Transverse colon (tissue), 4 donors: ENCODE measurements at regions not wholly inside any gene's neighbourhood (a gene's known extent, or its start where the extent isn't known, plus 50 kb on each side); places are given as distances from the start of the nearest gene placed in this dataset.

ENCODE experiments used
- DNase-seq: peaks from one replicate; pipeline ENCODE4 v3.0.0-alpha.2; 2019
- H3K27ac ChIP-seq, 4 donors: fragments of 200-600 bp; sonication (generic); 2 replicates each; pipeline ENCODE4 v1.5.1; 2016 to 2018; ENCODE audit warnings: inconsistent platforms in 4 of 4
- H3K27me3 ChIP-seq: fragments of 200-600 bp; sonication (generic); 2 replicates; pipeline ENCODE4 v1.5.1; 2017; ENCODE audit warnings: inconsistent platforms
- H3K36me3 ChIP-seq, 4 donors: fragments of 200-600 bp; sonication (generic); 2 replicates each; pipeline ENCODE4 v1.5.1; 2017 to 2019; ENCODE audit warnings: inconsistent platforms in 4 of 4
- H3K4me1 ChIP-seq, 4 donors: fragments of 200-600 bp; sonication (generic); 2 replicates each; pipeline ENCODE4 v1.5.1; 2017 to 2020; ENCODE audit warnings: inconsistent platforms in 4 of 4
- H3K4me3 ChIP-seq, 4 donors: fragments of 200-600 bp; sonication (generic); 1 replicate in 1 of 4; 2 replicates in 3 of 4; pipeline versions ENCODE4 v1.5.1 to v1.6.1; 2017 to 2019; ENCODE audit warnings: inconsistent platforms in 4 of 4
- H3K9me3 ChIP-seq, 2 donors: fragments of 200-600 bp; sonication (generic); 2 replicates each; pipeline ENCODE4 v1.5.1; 2017 to 2019; ENCODE audit warnings: inconsistent platforms in 2 of 2
- CTCF ChIP-seq, 5 experiments: fragments of 200-600 bp in 3 of 5; fragments of 450-650 bp in 2 of 5; sonication (generic) in 3 of 5; IDR thresholded peaks; 1 replicate in 2 of 5; 2 replicates in 3 of 5; pipeline ENCODE4 v1.5.1; 2016 to 2017; ENCODE audit warnings: antibody characterized with exemption in 5 of 5, inconsistent platforms in 3 of 5, mild to moderate bottlenecking in 2 of 5, moderate library complexity in 1 of 5
- EP300 ChIP-seq: sonication (generic); formaldehyde crosslinking; IDR thresholded peaks from one replicate; pipeline ENCODE4 v1.6.1; 2017; ENCODE audit warnings: antibody characterized with exemption, low read depth
- POLR2A ChIP-seq: fragments of 450-650 bp; IDR thresholded peaks from one replicate; pipeline ENCODE4 v1.6.1; 2016; ENCODE audit warnings: antibody characterized with exemption, mild to moderate bottlenecking, moderate library complexity
- POLR2AphosphoS5 ChIP-seq, 3 donors: sonication (generic); formaldehyde crosslinking; IDR thresholded peaks; one replicate each; pipeline ENCODE4 v1.6.1; 2016; ENCODE audit warnings: antibody characterized with exemption in 3 of 3
- WGBS, 2 donors: methylation state at CpG; one replicate each; pipeline ENCODE4 v1.1.5; 2018; ENCODE audit warnings: low coverage in 1 of 2; 5-methylcytosine and 5-hydroxymethylcytosine counted together
- in situ Hi-C, 4 donors: fragments of 200-750 bp; cut with MboI; loops; one replicate each; pipeline versions ENCODE4 v1.15.0 to v1.15.1; 2017; ENCODE audit warnings: low sequenced_read_pairs in 3 of 4, low pct_ligation_motif_present in 1 of 4, low pct_unique_long_range_greater_than_20kb in 1 of 4
- intact Hi-C: fragments of 100-400 bp; cut with DNase I; formaldehyde crosslinking; loops from one replicate; pipeline ENCODE4 v1.15.1; 2023; ENCODE audit warnings: low total_unique reads

DNA sequence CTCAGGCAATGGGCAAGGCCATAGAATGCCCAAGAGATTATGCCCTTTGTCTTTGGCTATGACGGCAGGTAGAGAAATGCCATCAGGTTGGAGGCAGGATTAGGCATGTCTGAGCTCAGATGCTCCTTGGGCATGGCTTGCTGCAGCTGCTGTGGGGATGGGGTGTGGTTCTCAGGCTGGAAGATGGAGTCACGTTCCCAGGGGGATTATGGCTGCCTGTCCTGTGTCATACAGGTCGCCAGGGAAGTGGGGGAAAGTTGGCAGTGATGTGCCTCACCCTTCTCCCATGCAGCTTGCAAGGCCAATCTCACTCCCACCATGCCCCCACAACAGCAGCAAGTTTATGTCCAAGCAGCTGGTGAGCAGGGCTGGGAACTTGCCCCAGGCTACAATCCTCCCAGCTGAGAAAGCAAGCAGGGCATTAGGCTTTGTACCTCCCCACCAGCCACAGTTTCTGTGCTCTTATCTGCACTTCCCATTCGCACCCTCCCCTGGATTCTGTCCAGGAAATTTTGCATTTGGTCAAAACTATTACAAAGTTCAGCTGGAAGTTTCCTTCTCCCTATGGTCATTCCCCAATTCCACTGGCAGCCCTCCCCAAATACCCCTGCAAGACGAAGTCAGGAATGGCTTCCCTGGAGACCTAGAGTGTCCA lies 1788.0 kb upstream of the NUDT12 start:
- intact Hi-C loops (no loop called here), in situ Hi-C loops (no loop called here)
- no peaks in the 10 kb centered on the region for H3K27me3 ChIP-seq
- 40 to 80% methylated on average over 1 to 5 of the region's 5 CpGs for WGBS, 2 donors
- TF ChIP-seq POLR2AphosphoS5 (IDR thresholded peaks at IDR 0.05) (no peak), CTCF (IDR thresholded peaks at IDR 0.05) (no peak), EP300 (no peak), POLR2A (no peak)
- H3K9me3 ChIP-seq, result no peaks in the 10 kb centered on the region
- DNase-seq, result no peak
- H3K4me3 ChIP-seq, result no peak overlapping the region
- H3K36me3 ChIP-seq, result no peaks in the 10 kb centered on the region
- no peak overlapping the region for H3K27ac ChIP-seq
- no peaks in the 10 kb centered on the region for H3K4me1 ChIP-seq

DNA sequence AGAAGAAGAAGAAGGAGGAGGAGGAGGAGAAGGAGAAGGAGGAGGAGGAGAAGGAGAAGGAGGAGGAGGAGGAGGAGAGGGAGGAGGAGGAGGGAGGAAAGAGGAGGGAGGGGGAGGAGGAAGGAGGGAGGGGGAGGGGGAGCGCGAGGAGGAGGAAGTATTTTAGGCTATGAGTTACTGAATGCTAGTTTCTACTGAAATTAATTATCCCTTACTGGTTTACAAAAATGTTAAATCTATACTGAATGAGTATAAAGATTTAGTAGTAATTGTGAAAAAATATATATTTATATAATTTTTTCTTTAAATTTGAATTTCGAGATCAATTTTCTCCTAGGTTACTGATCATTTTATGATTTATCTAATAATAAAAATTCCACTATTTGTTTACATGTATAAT lies 1769.0 kb upstream of the NUDT12 start:
- TF ChIP-seq EP300 (no peak), POLR2AphosphoS5 (IDR thresholded peaks at IDR 0.05) (no peak), CTCF (IDR thresholded peaks at IDR 0.05) (no peak), POLR2A (no peak)
- no peaks in the 10 kb centered on the region for H3K4me1 ChIP-seq
- H3K27ac ChIP-seq, result no peak overlapping the region
- H3K4me3 ChIP-seq, result no peak overlapping the region
- no peaks in the 10 kb centered on the region for H3K9me3 ChIP-seq
- 86 to 89% methylated on average over 3 of the region's 3 CpGs for WGBS, 2 donors
- in situ Hi-C loops (no loop called here), intact Hi-C loops (no loop called here)
- no peak for DNase-seq
- no peaks in the 10 kb centered on the region for H3K27me3 ChIP-seq
- no peaks in the 10 kb centered on the region for H3K36me3 ChIP-seq

- no peaks in the 10 kb centered on the region for H3K4me1 ChIP-seq
- no peak for DNase-seq
- H3K36me3 ChIP-seq, result no peaks in the 10 kb centered on the region
- intact Hi-C loops (no loop called here), in situ Hi-C loops (no loop called here)
- H3K4me3 ChIP-seq, result no peak overlapping the region
- H3K9me3 ChIP-seq, result no peaks in the 10 kb centered on the region
- TF ChIP-seq EP300, result no peak
- no peak for TF ChIP-seq CTCF (IDR thresholded peaks at IDR 0.05)
- TF ChIP-seq POLR2A, result no peak
- no peak for TF ChIP-seq POLR2AphosphoS5 (IDR thresholded peaks at IDR 0.05)
- 73 to 90% methylated on average over 1 of the region's 1 CpG for WGBS, 2 donors
- no peak overlapping the region for H3K27ac ChIP-seq
- H3K27me3 ChIP-seq, result no peaks in the 10 kb centered on the region
Measured at GRCh38 chr5:105330185-105330584, 1767.6 kb upstream of the NUDT12 start.

- H3K27me3 ChIP-seq, result no peaks in the 10 kb centered on the region
- WGBS, 2 donors, result 90 to 100% methylated on average over 1 of the region's 1 CpG
- in situ Hi-C loops, result no loop called here
- H3K9me3 ChIP-seq, result no peaks in the 10 kb centered on the region
- no peaks in the 10 kb centered on the region for H3K36me3 ChIP-seq
- H3K4me1 ChIP-seq, result no peaks in the 10 kb centered on the region
- TF ChIP-seq POLR2A (no peak), EP300 (no peak)
- no peak overlapping the region for H3K27ac ChIP-seq
- no peak for DNase-seq
- intact Hi-C loops, result no loop called here
- no peak overlapping the region for H3K4me3 ChIP-seq
Measured at GRCh38 chr5:105304859-105305258, 1742.3 kb upstream of the NUDT12 start.

DNA sequence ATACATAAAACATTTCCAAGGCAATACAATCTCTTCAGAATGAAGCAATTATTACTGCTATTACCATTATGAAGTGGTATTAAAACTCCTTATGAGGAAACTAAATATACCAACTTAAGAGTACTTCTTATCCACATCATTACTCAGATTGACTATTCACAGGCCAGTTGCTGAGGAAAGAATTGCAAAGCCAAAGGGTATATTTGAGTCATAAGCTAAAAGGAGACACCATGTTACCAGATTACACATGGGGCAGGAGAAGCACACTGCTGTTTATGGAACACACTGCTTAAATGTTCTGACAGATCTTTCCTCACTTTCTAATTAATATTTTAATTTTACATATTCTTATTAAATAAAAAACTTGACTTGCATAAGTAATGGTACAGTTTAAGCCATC lies 1726.4 kb upstream of the NUDT12 start:
- no peaks in the 10 kb centered on the region for H3K27me3 ChIP-seq
- intact Hi-C loops, result no loop called here
- H3K9me3 ChIP-seq, result no peaks in the 10 kb centered on the region
- no peak overlapping the region for H3K27ac ChIP-seq
- TF ChIP-seq POLR2A, result no peak
- TF ChIP-seq CTCF (IDR thresholded peaks at IDR 0.05), result no peak
- TF ChIP-seq POLR2AphosphoS5 (IDR thresholded peaks at IDR 0.05), result no peak
- TF ChIP-seq EP300, result no peak
- H3K4me3 ChIP-seq, result no peak overlapping the region
- H3K36me3 ChIP-seq, result no peaks in the 10 kb centered on the region
- no peaks in the 10 kb centered on the region for H3K4me1 ChIP-seq
- no peak for DNase-seq
- in situ Hi-C loops, result no loop called here
